IPS DF 6.9 (cell line): ENCODE measurements at regions not wholly inside any gene's neighbourhood (a gene's known extent, or its start where the extent isn't known, plus 50 kb on each side); places are given as distances from the start of the nearest gene placed in this dataset.

ENCODE experiments used
- DNase-seq: peaks from one replicate; pipeline ENCODE4 v3.0.0-alpha.2; 2013; ENCODE audit warnings: low read depth, low spot score
- H3K27ac ChIP-seq: one replicate; pipeline ENCODE4 v1.5.1; 2013; ENCODE audit warnings: low read length, control low read depth
- H3K27me3 ChIP-seq: 2 replicates; pipeline ENCODE4 v1.6.1; 2013; ENCODE audit warnings: mild to moderate bottlenecking, low read length; ENCODE audit not compliant: control insufficient read depth, insufficient read depth
- H3K36me3 ChIP-seq: 2 replicates; pipeline ENCODE4 v1.6.1; 2013; ENCODE audit warnings: low read length; ENCODE audit not compliant: control insufficient read depth, insufficient read depth
- H3K4me1 ChIP-seq: 2 replicates; pipeline ENCODE4 v1.6.1; 2013; ENCODE audit warnings: low read length; ENCODE audit not compliant: control insufficient read depth, insufficient read depth
- H3K4me3 ChIP-seq: 2 replicates; pipeline ENCODE4 v1.5.1; 2013; ENCODE audit warnings: mild to moderate bottlenecking, low read length
- H3K9me3 ChIP-seq: 2 replicates; pipeline ENCODE4 v1.6.1; 2013; ENCODE audit warnings: low read length, inconsistent platforms; ENCODE audit not compliant: control insufficient read depth, insufficient read depth
- WGBS: extraction: QIAGEN DNeasy Blood & Tissue Kit; methylation state at CpG from one replicate; pipeline ENCODE4 v1.1.7; 2013; ENCODE audit warnings: mixed read lengths, missing lambda C conversion rate; ENCODE audit not compliant: insufficient read length, insufficient coverage; 5-methylcytosine and 5-hydroxymethylcytosine counted together

DNA sequence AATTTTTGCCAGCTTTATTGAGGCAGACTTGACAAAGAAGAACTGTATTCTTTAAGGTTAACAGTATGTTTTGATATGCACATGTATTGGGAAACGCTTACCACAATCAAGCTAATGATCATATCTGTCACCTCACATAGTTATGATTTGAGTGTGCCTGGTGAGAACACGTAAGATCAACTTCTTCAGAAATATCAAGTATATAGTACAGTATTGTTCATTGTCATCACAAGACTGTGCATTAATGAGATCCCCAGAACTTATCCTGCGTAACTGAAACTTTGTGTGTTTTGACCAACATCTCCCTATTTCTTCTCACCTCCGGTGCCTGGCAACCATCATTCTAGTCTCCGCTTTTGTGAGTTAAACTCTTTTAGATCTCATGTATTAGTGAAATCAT is 756.4 kb upstream of the EEF2KMT start:
- H3K4me3 ChIP-seq, result no peak overlapping the region
- WGBS, result no CpG with 5 or more reads among the region's 5 CpGs
- H3K36me3 ChIP-seq, result no peaks in the 10 kb centered on the region
- DNase-seq, result no peak
- no peak overlapping the region for H3K27ac ChIP-seq
- H3K4me1 ChIP-seq, result no peaks in the 10 kb centered on the region
- H3K27me3 ChIP-seq, result no peaks in the 10 kb centered on the region
- H3K9me3 ChIP-seq, result no peaks in the 10 kb centered on the region

DNA sequence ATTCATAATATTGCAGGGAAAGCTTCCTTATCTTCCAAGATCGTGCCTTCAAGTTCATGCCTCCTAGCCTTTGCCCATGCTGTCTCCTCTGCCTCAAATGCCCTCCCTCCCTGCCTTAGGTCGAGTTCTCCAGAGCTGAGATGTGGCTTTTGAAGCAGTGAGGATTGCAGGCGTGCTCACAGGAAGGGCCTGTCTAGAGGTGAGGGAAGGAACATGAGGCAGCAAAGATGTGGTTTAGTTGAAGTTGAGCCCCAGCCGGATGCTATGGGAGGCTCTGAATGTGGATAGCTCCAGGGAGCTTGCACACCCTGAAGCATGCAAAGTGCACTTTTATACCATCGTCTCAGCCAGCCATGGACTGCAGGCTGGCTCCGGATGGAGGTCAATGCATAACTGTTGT is 754.6 kb upstream of the EEF2KMT start:
- no peaks in the 10 kb centered on the region for H3K36me3 ChIP-seq
- no peaks in the 10 kb centered on the region for H3K4me1 ChIP-seq
- no peaks in the 10 kb centered on the region for H3K9me3 ChIP-seq
- no CpG with 5 or more reads among the region's 6 CpGs for WGBS
- DNase-seq, result no peak
- no peak overlapping the region for H3K4me3 ChIP-seq
- no peak overlapping the region for H3K27ac ChIP-seq
- H3K27me3 ChIP-seq, result no peaks in the 10 kb centered on the region

DNA sequence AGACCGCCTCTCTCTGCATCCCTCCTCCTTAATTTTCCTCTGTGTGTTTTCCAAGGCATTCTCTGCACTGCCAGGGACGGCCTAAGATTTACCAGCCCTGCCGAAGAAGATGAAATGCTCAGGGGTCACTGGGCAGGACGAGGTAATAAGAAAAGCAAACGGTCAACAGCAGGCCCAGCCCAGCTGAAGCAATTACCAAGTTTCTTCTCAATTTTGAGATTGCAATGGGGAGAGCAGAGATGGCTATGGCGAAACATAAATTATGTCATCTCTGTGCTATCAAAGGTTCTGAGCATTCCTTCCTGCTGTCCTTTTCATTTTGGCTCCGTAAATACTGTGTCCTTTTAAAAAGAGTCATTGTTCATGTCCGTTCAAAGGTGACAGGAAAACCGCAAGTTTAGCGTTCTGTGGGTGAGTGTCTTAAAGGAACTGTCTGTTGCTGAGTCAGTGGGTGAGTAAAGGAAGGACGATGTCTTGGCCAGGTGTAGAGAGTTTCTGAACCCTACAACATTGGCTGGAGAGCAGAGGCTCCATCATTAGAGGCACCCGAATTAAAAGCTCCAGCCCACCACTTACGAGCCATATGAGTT is 753.9 kb upstream of the EEF2KMT start:
- no peak overlapping the region for H3K4me3 ChIP-seq
- no peaks in the 10 kb centered on the region for H3K27me3 ChIP-seq
- H3K27ac ChIP-seq, result no peak overlapping the region
- H3K9me3 ChIP-seq, result no peaks in the 10 kb centered on the region
- DNase-seq, result no peak
- no peaks in the 10 kb centered on the region for H3K4me1 ChIP-seq
- no CpG with 5 or more reads among the region's 13 CpGs for WGBS
- H3K36me3 ChIP-seq, result no peaks in the 10 kb centered on the region

DNA sequence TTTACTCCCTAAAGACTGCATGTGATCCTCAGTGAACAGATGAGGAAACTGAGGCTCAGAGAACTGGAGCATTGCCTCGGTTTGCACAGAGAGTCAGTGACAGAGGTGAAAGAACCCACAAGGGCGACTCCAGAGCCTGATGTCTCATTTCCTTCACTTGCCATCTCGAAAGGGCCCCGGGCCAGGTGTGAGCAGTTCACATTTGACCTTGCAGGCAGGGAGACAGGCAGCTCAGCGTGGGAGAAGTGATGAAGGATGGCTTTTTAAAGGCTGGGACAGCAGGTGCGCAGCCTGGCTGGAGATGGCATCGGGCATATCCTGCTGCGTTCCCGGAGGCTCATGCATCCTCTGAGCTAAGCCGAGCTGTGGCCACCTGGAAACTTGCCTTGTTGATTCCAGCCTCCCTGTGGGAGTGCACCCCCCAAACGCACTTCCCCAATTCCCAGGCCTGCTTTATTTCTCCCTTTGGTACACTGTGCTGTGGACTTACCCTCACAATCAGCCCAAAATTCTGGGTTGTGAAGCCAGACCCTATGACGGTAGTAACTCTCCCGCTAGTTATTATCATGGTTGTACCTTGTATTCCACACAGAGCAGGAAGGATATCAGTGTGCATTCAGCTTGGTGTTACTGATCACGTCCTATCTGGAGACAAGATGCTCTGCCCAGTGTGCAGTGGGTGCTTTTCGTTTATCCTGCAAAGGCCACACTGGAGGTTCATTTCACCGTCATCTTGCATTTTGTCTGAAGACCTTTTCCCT is 753.2 kb upstream of the EEF2KMT start:
- no peak for DNase-seq
- H3K4me1 ChIP-seq, result no peaks in the 10 kb centered on the region
- no CpG with 5 or more reads among the region's 16 CpGs for WGBS
- no peaks in the 10 kb centered on the region for H3K36me3 ChIP-seq
- no peak overlapping the region for H3K4me3 ChIP-seq
- H3K27ac ChIP-seq, result no peak overlapping the region
- H3K27me3 ChIP-seq, result no peaks in the 10 kb centered on the region
- no peaks in the 10 kb centered on the region for H3K9me3 ChIP-seq

DNA sequence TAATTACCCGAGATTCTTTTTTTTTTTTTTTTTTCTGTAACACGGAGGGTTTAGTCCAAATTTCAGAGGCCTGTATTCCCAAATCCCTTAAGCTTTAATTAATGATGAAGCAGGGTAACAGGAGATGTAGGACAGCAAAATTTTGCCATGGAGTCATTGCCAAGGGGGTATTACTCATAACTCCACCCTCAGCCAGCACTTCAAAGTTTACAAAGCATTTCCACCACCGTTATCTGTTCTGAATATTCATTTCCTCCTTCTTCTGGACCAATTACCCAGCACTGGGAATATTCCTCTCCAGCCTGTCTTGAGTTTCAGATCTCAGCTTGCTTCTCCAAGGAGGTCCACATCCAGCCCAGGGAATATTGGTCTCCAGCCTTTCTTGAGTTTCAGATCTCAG is 747.5 kb upstream of the EEF2KMT start:
- no peaks in the 10 kb centered on the region for H3K4me1 ChIP-seq
- H3K4me3 ChIP-seq, result no peak overlapping the region
- no peak for DNase-seq
- H3K9me3 ChIP-seq, result no peaks in the 10 kb centered on the region; the same call in 1 of the 2 replicates
- WGBS, result no CpG with 5 or more reads among the region's 3 CpGs
- H3K27me3 ChIP-seq, result no peaks in the 10 kb centered on the region
- no peaks in the 10 kb centered on the region for H3K36me3 ChIP-seq
- no peak overlapping the region for H3K27ac ChIP-seq

DNA sequence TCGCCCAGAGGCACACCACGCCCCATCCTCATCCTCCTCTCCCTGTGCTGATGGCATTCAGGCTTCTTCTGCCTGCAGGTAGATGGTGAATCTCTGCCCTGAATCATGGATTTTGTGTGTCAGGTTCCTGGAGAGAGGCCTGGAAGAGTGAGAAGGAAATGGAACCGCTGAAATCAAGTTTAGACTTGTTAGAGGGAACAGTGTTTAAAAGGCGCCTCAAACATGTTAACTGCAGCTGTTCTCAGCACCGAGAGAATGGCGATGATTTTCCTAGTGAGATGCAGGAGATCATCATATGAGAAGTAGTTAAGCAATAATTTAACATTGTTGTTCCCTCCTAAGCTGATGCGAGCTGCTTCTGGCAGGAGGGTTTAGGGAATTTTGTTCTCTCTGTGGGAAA is 744.4 kb upstream of the EEF2KMT start:
- WGBS, result no CpG with 5 or more reads among the region's 7 CpGs

DNA sequence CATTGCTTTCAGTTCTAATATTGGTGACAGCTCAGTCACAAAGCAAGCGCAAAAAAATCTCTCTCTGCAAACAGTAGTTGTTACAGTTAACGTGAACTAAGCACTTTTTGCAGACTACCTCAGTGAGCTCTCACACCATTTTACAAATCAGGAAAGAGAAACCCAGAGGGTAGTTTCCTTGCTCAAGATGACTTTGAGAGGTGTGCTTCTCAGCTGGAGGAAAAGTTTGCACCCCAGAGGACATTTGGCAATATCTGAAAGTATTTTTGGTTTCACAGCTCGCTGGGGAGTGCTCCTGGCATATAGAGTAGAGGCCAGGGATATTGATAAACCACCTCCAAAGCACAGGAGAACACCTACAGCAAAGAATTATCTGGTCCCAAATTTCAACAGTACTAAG is 741.1 kb upstream of the EEF2KMT start:
- H3K9me3 ChIP-seq, result no peaks in the 10 kb centered on the region; the same call in 1 of the 2 replicates
- no peak overlapping the region for H3K4me3 ChIP-seq
- H3K27ac ChIP-seq, result no peak overlapping the region
- WGBS, result no CpG with 5 or more reads among the region's 3 CpGs
- H3K36me3 ChIP-seq, result no peaks in the 10 kb centered on the region
- H3K27me3 ChIP-seq, result no peaks in the 10 kb centered on the region
- no peaks in the 10 kb centered on the region for H3K4me1 ChIP-seq
- DNase-seq, result no peak

More for the DNA sequence above, 744.4 kb upstream of the EEF2KMT start:
- DNase-seq, result no peak
- Histone ChIP-seq H3K9me3 (no peaks in the 10 kb centered on the region; the same call in 1 of the 2 replicates), H3K27me3 (no peaks in the 10 kb centered on the region), H3K27ac (no peak overlapping the region), H3K4me3 (no peak overlapping the region), H3K36me3 (no peaks in the 10 kb centered on the region), H3K4me1 (no peaks in the 10 kb centered on the region)

DNA sequence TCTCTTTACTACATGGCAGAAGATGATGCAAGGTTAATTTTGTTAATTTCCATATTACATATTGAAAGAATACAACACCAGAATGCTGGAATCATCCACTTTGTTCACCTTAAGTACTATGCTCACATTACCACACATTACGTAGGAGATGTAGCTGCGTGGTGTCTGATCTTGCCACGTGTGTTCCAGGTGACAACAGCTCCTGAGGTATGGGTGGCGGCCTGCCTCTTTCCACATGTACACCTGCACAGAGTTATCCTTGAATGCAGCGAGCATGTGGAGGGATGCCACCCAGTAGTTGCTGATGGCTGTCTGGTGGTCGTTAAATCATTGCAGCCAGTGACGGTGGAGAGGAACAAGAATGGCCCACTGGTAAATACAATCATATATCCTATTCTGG is 740.5 kb upstream of the EEF2KMT start:
- Histone ChIP-seq H3K27me3 (no peaks in the 10 kb centered on the region), H3K4me3 (no peak overlapping the region), H3K9me3 (no peaks in the 10 kb centered on the region; the same call in 1 of the 2 replicates), H3K4me1 (no peaks in the 10 kb centered on the region), H3K36me3 (no peaks in the 10 kb centered on the region), H3K27ac (no peak overlapping the region)
- no CpG with 5 or more reads among the region's 7 CpGs for WGBS
- DNase-seq, result no peak

DNA sequence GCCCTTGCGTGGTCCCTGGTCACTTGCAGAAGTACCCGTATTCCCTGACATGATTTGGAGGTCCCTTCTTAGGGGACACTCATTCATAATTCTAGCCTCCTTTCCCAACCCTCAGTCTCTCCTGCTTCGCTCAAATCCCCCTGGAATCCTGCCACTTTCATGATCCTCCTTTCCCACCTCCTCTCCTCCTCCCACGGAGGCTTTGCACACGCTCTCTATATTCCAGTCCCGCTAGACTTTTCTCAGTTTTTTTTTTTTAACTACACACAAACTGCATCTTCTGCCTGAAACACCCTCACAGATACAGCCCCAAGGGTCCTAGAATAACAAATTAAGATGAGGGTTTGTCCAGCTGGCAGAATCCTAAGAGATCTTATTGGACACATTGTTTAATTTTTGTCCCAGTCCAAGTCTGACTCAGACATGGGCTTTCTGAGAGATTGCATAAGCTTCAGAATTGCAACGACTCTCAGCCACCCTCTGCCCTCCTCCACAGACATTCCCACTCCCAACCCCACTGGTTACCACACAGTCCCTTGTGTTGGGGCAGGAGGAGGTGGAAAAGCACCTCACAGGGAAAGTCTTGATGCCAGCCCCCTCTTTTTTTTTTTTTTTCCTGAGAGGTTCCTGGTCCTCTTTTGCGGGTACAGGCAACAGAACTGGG is 739.5 kb upstream of the EEF2KMT start:
- no peaks in the 10 kb centered on the region for H3K4me1 ChIP-seq
- H3K27me3 ChIP-seq, result no peaks in the 10 kb centered on the region
- no peak overlapping the region for H3K4me3 ChIP-seq
- no peak for DNase-seq
- H3K36me3 ChIP-seq, result no peaks in the 10 kb centered on the region
- H3K9me3 ChIP-seq, result no peaks in the 10 kb centered on the region; the same call in 1 of the 2 replicates
- H3K27ac ChIP-seq, result no peak overlapping the region
- no CpG with 5 or more reads among the region's 8 CpGs for WGBS

DNA sequence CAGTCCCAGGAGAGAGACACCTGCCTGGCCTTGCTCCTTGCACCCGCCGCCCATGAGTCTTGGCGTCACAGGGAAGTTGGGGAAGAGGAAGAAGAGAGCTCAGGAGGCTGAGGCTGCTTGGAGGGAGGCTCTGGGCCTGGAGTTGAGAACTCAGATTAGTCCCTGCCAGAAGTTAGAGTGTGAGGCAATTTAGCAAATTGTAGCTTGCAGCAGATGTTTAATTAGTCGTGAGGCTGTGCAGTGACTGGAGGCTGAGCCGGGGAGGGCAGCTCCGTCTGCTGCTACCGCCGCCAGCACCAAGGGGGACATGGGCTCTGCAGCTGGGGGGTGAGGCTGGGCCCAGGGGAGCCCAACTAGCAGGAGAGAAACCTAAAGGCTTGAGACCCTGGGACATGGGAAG is 738.3 kb upstream of the EEF2KMT start:
- Histone ChIP-seq H3K9me3 (no peaks in the 10 kb centered on the region; the same call in 1 of the 2 replicates), H3K27ac (no peak overlapping the region), H3K36me3 (no peaks in the 10 kb centered on the region), H3K4me3 (no peak overlapping the region), H3K4me1 (no peaks in the 10 kb centered on the region), H3K27me3 (no peaks in the 10 kb centered on the region; the same call in 1 of the 2 replicates)
- WGBS, result no CpG with 5 or more reads among the region's 8 CpGs
- no peak for DNase-seq
